ENCODE measurements at regions not wholly inside any gene's neighbourhood (a gene's known extent, or its start where the extent isn't known, plus 50 kb on each side); places are given as distances from the start of the nearest gene placed in this dataset.

GRCh38 chr1:222064388-222065211, 322.7 kb upstream of the DUSP10 start:
- H4K5ac ChIP-seq (ENCODE audit: insufficient read length, low read depth, low read length): no peak overlapping the region
- H3K18ac ChIP-seq (ENCODE audit: extremely low read depth, low read length): no peak overlapping the region
- H3K36me3 ChIP-seq (ENCODE audit: control insufficient read depth in 2 of 4, insufficient read depth in 4 of 4, low read length in 3 of 4): peaks cover 0 to 5% (median 0%) of the 10 kb centered on the region in 4 experiments; a peak in 2 of 8 replicates
- H3K23me2 ChIP-seq (ENCODE audit: low read depth, low read length): no peaks in the 10 kb centered on the region
- no peak overlapping the region for H3K9ac ChIP-seq (replicated peaks in 1 of 4; ENCODE audit: extremely low read depth in 1 of 4, low read depth in 3 of 4, low read length in 3 of 4)
- no peak overlapping the region for H2BK20ac ChIP-seq (ENCODE audit: low read length)
- no peaks in the 10 kb centered on the region for H3K4me1 ChIP-seq (replicated peaks in 1 of 4; ENCODE audit: control insufficient read depth in 3 of 4, insufficient read depth in 4 of 4, low read length in 3 of 4)
- no peak overlapping the region for H3K56ac ChIP-seq (replicated peaks; ENCODE audit: insufficient read length, low read depth, low read length)
- 90% methylated on average over 3 of the region's 3 CpGs; no CpG with 5 or more reads in 1 of the 2 experiments for WGBS, 2 experiments (ENCODE audit: extremely low coverage in 1 of 2, insufficient coverage in 1 of 2, insufficient read length in 1 of 2, insufficient replicate concordance in 2 of 2, low coverage in 1 of 2, low lambda C conversion rate in 2 of 2, missing lambda C conversion rate in 1 of 2)
- H2BK12ac ChIP-seq (ENCODE audit: low read depth, low read length): no peak overlapping the region
- no peak overlapping the region for H3K27ac ChIP-seq (ENCODE audit: low read depth, low read length)
- no peak for DNase-seq (ENCODE audit: low read depth in 1 of 2, low spot score in 2 of 2)
- no peak overlapping the region for H3K4me3 ChIP-seq (ENCODE audit: extremely low read depth in 1 of 4, insufficient read depth in 2 of 4, low read depth in 3 of 4, low read length in 4 of 4)
- no peak overlapping the region for H3K4ac ChIP-seq (replicated peaks; ENCODE audit: insufficient read length, low read depth, low read length)
- H4K8ac ChIP-seq (ENCODE audit: extremely low read depth, insufficient read depth, low read length): no peak overlapping the region
- ChIA-PET CTCF (ENCODE audit: partially characterized antibody) (no interaction called here), POLR2A (ENCODE audit: partially characterized antibody) (no interaction called here)
- H3K23ac ChIP-seq (ENCODE audit: insufficient read length): no peak overlapping the region
- no peak overlapping the region for H3K14ac ChIP-seq (ENCODE audit: insufficient read length)
- H2AK5ac ChIP-seq (ENCODE audit: low read depth, low read length): no peak overlapping the region
- H3K27me3 ChIP-seq (replicated peaks in 1 of 4; ENCODE audit: control insufficient read depth in 3 of 4, extremely low read depth in 1 of 4, insufficient read depth in 3 of 4, low read length in 3 of 4): no peaks in the 10 kb centered on the region; a peak in 1 of 7 replicates
- H2BK5ac ChIP-seq (ENCODE audit: low read depth, low read length): no peak overlapping the region
- H3K9me3 ChIP-seq (ENCODE audit: insufficient read depth in 2 of 2, low read depth in 1 of 2, low read length in 1 of 2): peaks cover 13 to 14% of the 10 kb centered on the region in 2 experiments; a peak in 3 of 4 replicates
- H2AFZ ChIP-seq (ENCODE audit: low read length): no peak overlapping the region
- H4K20me1 ChIP-seq (replicated peaks in 1 of 2; ENCODE audit: control insufficient read depth in 1 of 2, insufficient read depth in 2 of 2, low read length in 2 of 2): no peaks in the 10 kb centered on the region
- no peaks in the 10 kb centered on the region for H3K79me2 ChIP-seq (ENCODE audit: control insufficient read depth in 1 of 2, insufficient read depth in 2 of 2, low read length in 2 of 2)
- H4K91ac ChIP-seq (replicated peaks; ENCODE audit: insufficient read length, low read length): no peak overlapping the region
- no peak for FAIRE-seq
- no peak overlapping the region for H3K4me2 ChIP-seq (ENCODE audit: insufficient read depth in 1 of 2, low read depth in 2 of 2, low read length in 2 of 2)
- no peak overlapping the region for H2BK120ac ChIP-seq (replicated peaks; ENCODE audit: low read depth, low read length)
- H3K79me1 ChIP-seq (ENCODE audit: low read depth, low read length): no peaks in the 10 kb centered on the region
- no peak overlapping the region for H2BK15ac ChIP-seq (ENCODE audit: low read length)
- TF ChIP-seq BRCA1 (IDR thresholded peaks at IDR 0.05; ENCODE audit: low read depth, low read length) (no peak), FOSL1 (IDR thresholded peaks at IDR 0.05; ENCODE audit: insufficient read depth, low read depth, low read length) (no peak), GABPA (IDR thresholded peaks at IDR 0.05; ENCODE audit: borderline replicate concordance, insufficient read depth, low read length) (no peak), BCL11A (IDR thresholded peaks at IDR 0.05; ENCODE audit: low read depth in 2 of 2, low read length in 2 of 2) (no peak), RFX5 (IDR thresholded peaks at IDR 0.05; ENCODE audit: borderline replicate concordance, low read depth, low read length) (no peak), CBX5 (IDR thresholded peaks at IDR 0.05; ENCODE audit: low read depth, low read length) (no peak), RBBP5 (IDR thresholded peaks at IDR 0.05; ENCODE audit: borderline replicate concordance, low read depth, low read length) (no peak), EZH2 (IDR thresholded peaks at IDR 0.05; ENCODE audit: low read depth, low read length, severe bottlenecking) (no peak), TAF7 (optimal IDR thresholded peaks at IDR 0.05; ENCODE audit: borderline replicate concordance, low read depth, low read length) (no peak), SAP30 (IDR thresholded peaks at IDR 0.05; ENCODE audit: insufficient read depth, insufficient replicate concordance, low read length) (no peak), CTBP2 (IDR thresholded peaks at IDR 0.05; ENCODE audit: borderline replicate concordance, insufficient read depth, insufficient read length, low read length) (no peak), TCF12 (IDR thresholded peaks at IDR 0.05; ENCODE audit: low read depth, low read length) (no peak), MAFK (IDR thresholded peaks at IDR 0.05; ENCODE audit: low read depth, low read length) (no peak)

All from H1 (cell line).